ENCODE measurements at regions not wholly inside any gene's neighbourhood (a gene's known extent, or its start where the extent isn't known, plus 50 kb on each side); places are given as distances from the start of the nearest gene placed in this dataset.
"Not testable (repeated sequence)": the region's sequence is repeated elsewhere in the genome, so short reads cannot be mapped to it uniquely, and the experiment has no call there.

DNA sequence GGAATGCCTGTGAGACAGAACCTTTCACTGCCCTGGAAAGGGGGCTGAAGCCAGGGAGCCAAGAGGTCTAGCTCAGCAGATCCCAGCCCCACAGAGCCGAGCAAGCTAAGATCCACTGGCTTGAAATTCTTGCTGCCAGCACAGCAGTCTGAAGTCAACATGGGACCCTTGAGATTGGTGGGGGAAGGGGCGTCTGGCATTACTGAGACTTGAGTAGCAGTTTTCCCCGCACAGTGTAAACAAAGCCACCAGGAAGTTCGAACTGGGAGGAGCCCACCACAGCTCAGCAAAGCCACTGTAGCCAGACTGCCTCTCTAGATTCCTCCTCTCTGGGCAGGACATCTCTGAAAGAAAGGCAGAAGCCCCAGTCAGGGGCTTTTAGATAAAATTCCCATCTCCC lies 90.3 kb upstream of the FGGY start:
- TF ChIP-seq, protein P1, sequence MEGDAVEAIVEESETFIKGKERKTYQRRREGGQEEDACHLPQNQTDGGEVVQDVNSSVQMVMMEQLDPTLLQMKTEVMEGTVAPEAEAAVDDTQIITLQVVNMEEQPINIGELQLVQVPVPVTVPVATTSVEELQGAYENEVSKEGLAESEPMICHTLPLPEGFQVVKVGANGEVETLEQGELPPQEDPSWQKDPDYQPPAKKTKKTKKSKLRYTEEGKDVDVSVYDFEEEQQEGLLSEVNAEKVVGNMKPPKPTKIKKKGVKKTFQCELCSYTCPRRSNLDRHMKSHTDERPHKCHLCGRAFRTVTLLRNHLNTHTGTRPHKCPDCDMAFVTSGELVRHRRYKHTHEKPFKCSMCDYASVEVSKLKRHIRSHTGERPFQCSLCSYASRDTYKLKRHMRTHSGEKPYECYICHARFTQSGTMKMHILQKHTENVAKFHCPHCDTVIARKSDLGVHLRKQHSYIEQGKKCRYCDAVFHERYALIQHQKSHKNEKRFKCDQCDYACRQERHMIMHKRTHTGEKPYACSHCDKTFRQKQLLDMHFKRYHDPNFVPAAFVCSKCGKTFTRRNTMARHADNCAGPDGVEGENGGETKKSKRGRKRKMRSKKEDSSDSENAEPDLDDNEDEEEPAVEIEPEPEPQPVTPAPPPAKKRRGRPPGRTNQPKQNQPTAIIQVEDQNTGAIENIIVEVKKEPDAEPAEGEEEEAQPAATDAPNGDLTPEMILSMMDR (IDR thresholded peaks at IDR 0.05) = not testable (repeated sequence)
- TF ChIP-seq POLR2A (IDR thresholded peaks at IDR 0.05); POLR2AphosphoS5 (IDR thresholded peaks at IDR 0.05; ENCODE audit: insufficient read depth in 1 of 2, low read depth in 1 of 2): not testable (repeated sequence)
